Right atrium auricular region (tissue), 2 donors: ENCODE measurements at regions not wholly inside any gene's neighbourhood (a gene's known extent, or its start where the extent isn't known, plus 50 kb on each side); places are given as distances from the start of the nearest gene placed in this dataset.

Experiments
- DNase-seq: peaks from one replicate; pipeline ENCODE4 v3.0.0-alpha.2; 2019; ENCODE audit warnings: low spot score
- H3K27ac ChIP-seq, 2 donors: fragments of 200-600 bp; sonication (generic); 1 replicate in 1 of 2; 2 replicates in 1 of 2; pipeline ENCODE4 v1.5.1; 2016 to 2019
- H3K27me3 ChIP-seq, 2 donors: fragments of 200-600 bp; sonication (generic); one replicate each; pipeline versions ENCODE4 v1.5.1 to v1.6.0; 2017 to 2019
- H3K36me3 ChIP-seq: fragments of 200-600 bp; sonication (generic); one replicate; pipeline ENCODE4 v1.5.1; 2016
- H3K4me1 ChIP-seq, 2 donors: fragments of 200-600 bp; sonication (generic); one replicate each; pipeline versions ENCODE4 v1.5.1 to v1.6.0; 2017 to 2019
- H3K4me3 ChIP-seq, 2 donors: fragments of 200-600 bp; sonication (generic); 1 replicate in 1 of 2; 2 replicates in 1 of 2; pipeline ENCODE4 v1.5.1; 2017 to 2019; ENCODE audit warnings: mild to moderate bottlenecking in 1 of 2, moderate library complexity in 1 of 2
- H3K9me3 ChIP-seq, 2 donors: fragments of 200-600 bp; sonication (generic); one replicate each; pipeline ENCODE4 v1.5.1; 2019
- TF ChIP-seq, protein P1 (sequence below), 2 donors: fragments of 200-600 bp; sonication (generic); IDR thresholded peaks; one replicate each; pipeline ENCODE4 v1.5.1; 2019; ENCODE audit warnings: antibody characterized with exemption in 2 of 2

- no peak overlapping the region for H3K4me3 ChIP-seq
These were observed 191.9 kb upstream of the NUDT6 start for GRCh38 chr4:123114084-123114914.

DNA sequence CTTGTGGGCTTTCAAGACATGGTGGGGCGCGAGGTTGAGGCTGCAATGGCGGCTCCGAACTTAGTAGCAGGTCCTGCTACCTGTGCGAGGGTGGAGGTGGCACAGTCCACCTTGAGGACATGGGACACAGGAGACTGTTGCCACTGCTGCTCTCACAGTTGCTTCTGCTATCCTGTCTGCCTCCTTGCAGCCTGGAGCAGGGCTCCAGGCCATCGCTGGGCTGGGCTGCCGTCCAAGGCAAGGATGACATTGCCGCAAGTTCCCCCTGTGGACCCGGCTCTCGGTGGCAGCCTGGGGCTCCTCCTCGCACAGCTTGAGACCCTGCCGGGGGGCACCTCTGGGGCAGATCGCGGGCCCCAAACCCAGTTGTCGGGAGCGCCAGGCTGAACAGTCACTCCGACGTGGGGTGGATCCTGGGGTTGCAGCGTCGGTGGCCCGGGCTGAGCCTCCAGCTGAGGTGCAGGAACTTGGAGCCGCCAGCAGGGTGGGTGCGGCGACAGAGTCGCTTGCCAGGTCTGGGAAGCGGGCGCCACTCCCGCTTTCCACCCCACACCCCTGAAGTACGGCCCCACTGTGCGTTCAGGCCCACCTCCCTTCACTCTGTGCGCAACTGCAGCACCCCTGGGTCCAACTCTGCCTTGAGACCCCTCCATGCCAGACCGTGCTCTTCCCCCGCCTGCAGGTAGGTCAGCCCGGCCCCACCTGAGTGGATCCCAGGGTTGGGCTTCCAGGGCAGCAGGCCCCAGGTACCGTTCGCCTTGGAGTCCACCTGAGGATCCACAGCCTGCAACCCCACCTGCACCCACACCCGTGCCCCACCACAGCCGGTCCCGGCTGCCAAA, 192.7 kb upstream of the NUDT6 start:
- H3K4me3 ChIP-seq = no peak overlapping the region
- H3K36me3 ChIP-seq = no peaks in the 10 kb centered on the region
- no peak for DNase-seq
- H3K9me3 ChIP-seq = no peaks in the 10 kb centered on the region
- TF ChIP-seq, protein P1, sequence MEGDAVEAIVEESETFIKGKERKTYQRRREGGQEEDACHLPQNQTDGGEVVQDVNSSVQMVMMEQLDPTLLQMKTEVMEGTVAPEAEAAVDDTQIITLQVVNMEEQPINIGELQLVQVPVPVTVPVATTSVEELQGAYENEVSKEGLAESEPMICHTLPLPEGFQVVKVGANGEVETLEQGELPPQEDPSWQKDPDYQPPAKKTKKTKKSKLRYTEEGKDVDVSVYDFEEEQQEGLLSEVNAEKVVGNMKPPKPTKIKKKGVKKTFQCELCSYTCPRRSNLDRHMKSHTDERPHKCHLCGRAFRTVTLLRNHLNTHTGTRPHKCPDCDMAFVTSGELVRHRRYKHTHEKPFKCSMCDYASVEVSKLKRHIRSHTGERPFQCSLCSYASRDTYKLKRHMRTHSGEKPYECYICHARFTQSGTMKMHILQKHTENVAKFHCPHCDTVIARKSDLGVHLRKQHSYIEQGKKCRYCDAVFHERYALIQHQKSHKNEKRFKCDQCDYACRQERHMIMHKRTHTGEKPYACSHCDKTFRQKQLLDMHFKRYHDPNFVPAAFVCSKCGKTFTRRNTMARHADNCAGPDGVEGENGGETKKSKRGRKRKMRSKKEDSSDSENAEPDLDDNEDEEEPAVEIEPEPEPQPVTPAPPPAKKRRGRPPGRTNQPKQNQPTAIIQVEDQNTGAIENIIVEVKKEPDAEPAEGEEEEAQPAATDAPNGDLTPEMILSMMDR (IDR thresholded peaks at IDR 0.05) = no peak
- no peaks in the 10 kb centered on the region for H3K27me3 ChIP-seq
- no peak overlapping the region for H3K27ac ChIP-seq
- no peaks in the 10 kb centered on the region for H3K4me1 ChIP-seq

More at GRCh38 chr4:123114084-123114914, 191.9 kb upstream of the NUDT6 start:
- Histone ChIP-seq H3K4me1 (no peaks in the 10 kb centered on the region), H3K27ac (no peak overlapping the region), H3K9me3 (no peaks in the 10 kb centered on the region), H3K36me3 (no peaks in the 10 kb centered on the region), H3K27me3 (no peaks in the 10 kb centered on the region)
- DNase-seq = no peak
- TF ChIP-seq, protein P1 (IDR thresholded peaks at IDR 0.05) = no peak

- DNase-seq = no peak
- Histone ChIP-seq H3K4me1 (no peaks in the 10 kb centered on the region), H3K4me3 (no peak overlapping the region), H3K9me3 (no peaks in the 10 kb centered on the region), H3K27me3 (no peaks in the 10 kb centered on the region), H3K36me3 (no peaks in the 10 kb centered on the region), H3K27ac (no peak overlapping the region)
- TF ChIP-seq, protein P1 (IDR thresholded peaks at IDR 0.05) = no peak
These were observed 194.0 kb upstream of the NUDT6 start for GRCh38 chr4:123116412-123116811.

- Histone ChIP-seq H3K36me3 (no peaks in the 10 kb centered on the region), H3K9me3 (no peaks in the 10 kb centered on the region), H3K4me1 (no peaks in the 10 kb centered on the region), H3K27me3 (no peaks in the 10 kb centered on the region), H3K4me3 (no peak overlapping the region), H3K27ac (no peak overlapping the region)
- TF ChIP-seq, protein P1 (IDR thresholded peaks at IDR 0.05) = no peak
- DNase-seq = no peak
These were observed 198.1 kb upstream of the NUDT6 start for GRCh38 chr4:123120473-123120872.

GRCh38 chr4:123121241-123121907, 199.0 kb upstream of the NUDT6 start:
- no peaks in the 10 kb centered on the region for H3K4me1 ChIP-seq
- H3K27me3 ChIP-seq = no peaks in the 10 kb centered on the region
- TF ChIP-seq, protein P1 (IDR thresholded peaks at IDR 0.05) = no peak
- no peak overlapping the region for H3K27ac ChIP-seq
- DNase-seq = no peak
- H3K36me3 ChIP-seq = no peaks in the 10 kb centered on the region
- H3K4me3 ChIP-seq = no peak overlapping the region
- H3K9me3 ChIP-seq = no peaks in the 10 kb centered on the region
